ENCODE measurements at regions not wholly inside any gene's neighbourhood (a gene's known extent, or its start where the extent isn't known, plus 50 kb on each side); places are given as distances from the start of the nearest gene placed in this dataset.

GRCh38 chr2:219769090-219769910, 141.9 kb downstream of the SLC4A3 start:
- peak in 2 of 51 donors; percentile 0 to 9 for DNase-seq

GRCh38 chr2:219772103-219772635, 144.7 kb downstream of the SLC4A3 start:
- no peak for DNase-seq

- no peak for DNase-seq
Observed at GRCh38 chr2:219772697-219773096, 145.3 kb downstream of the SLC4A3 start.

- DNase-seq, result no peak
Observed at GRCh38 chr2:219775506-219775905, 148.1 kb downstream of the SLC4A3 start.

- DNase-seq, result no peak
Observed at GRCh38 chr2:219777388-219777787, 150.0 kb downstream of the SLC4A3 start.

GRCh38 chr2:219778189-219778588, 150.8 kb downstream of the SLC4A3 start:
- DNase-seq, result no peak

- no peak for DNase-seq
Observed at GRCh38 chr2:219782737-219783348, 155.4 kb downstream of the SLC4A3 start.

- DNase-seq, result no peak
Observed at GRCh38 chr2:219783359-219783975, 156.0 kb downstream of the SLC4A3 start.

GRCh38 chr2:219784178-219784577, 156.7 kb downstream of the SLC4A3 start:
- DNase-seq, result no peak

GRCh38 chr2:219789476-219789875, 162.0 kb downstream of the SLC4A3 start:
- no peak for DNase-seq

GRCh38 chr2:219792446-219792845, 165.0 kb downstream of the SLC4A3 start:
- DNase-seq, result no peak

- no peak for DNase-seq
Observed at GRCh38 chr2:219798430-219798829, 171.0 kb downstream of the SLC4A3 start.

- DNase-seq, result no peak
Observed at GRCh38 chr2:219803294-219803693, 175.9 kb downstream of the SLC4A3 start.

- no peak for DNase-seq
Observed at GRCh38 chr2:219810895-219811294, 183.5 kb downstream of the SLC4A3 start.

- no peak for DNase-seq
Observed at GRCh38 chr2:219812672-219813071, 185.2 kb downstream of the SLC4A3 start.

GRCh38 chr2:219820767-219821166, 193.3 kb downstream of the SLC4A3 start:
- no peak for DNase-seq

- no peak for DNase-seq
Observed at GRCh38 chr2:219823574-219823973, 196.1 kb downstream of the SLC4A3 start.

GRCh38 chr2:219824996-219825395, 197.6 kb downstream of the SLC4A3 start:
- DNase-seq, result no peak

GRCh38 chr2:219828127-219828526, 200.7 kb downstream of the SLC4A3 start:
- no peak for DNase-seq

- DNase-seq, result no peak
Observed at GRCh38 chr2:219829667-219830352, 202.4 kb downstream of the SLC4A3 start.

- DNase-seq, result no peak
Observed at GRCh38 chr2:219830353-219830738, 202.9 kb downstream of the SLC4A3 start.

GRCh38 chr2:219831957-219832356, 204.5 kb downstream of the SLC4A3 start:
- no peak for DNase-seq

All from hypothalamus (tissue), 51 donors.